GM18526 (cell line): ENCODE measurements at regions not wholly inside any gene's neighbourhood (a gene's known extent, or its start where the extent isn't known, plus 50 kb on each side); places are given as distances from the start of the nearest gene placed in this dataset.

Source experiments
- POLR2A ChIP-seq: IDR thresholded peaks from 3 replicates; pipeline ENCODE4 v1.6.1; 2011; ENCODE audit not compliant: insufficient read length; ENCODE audit errors: extremely low read depth

DNA sequence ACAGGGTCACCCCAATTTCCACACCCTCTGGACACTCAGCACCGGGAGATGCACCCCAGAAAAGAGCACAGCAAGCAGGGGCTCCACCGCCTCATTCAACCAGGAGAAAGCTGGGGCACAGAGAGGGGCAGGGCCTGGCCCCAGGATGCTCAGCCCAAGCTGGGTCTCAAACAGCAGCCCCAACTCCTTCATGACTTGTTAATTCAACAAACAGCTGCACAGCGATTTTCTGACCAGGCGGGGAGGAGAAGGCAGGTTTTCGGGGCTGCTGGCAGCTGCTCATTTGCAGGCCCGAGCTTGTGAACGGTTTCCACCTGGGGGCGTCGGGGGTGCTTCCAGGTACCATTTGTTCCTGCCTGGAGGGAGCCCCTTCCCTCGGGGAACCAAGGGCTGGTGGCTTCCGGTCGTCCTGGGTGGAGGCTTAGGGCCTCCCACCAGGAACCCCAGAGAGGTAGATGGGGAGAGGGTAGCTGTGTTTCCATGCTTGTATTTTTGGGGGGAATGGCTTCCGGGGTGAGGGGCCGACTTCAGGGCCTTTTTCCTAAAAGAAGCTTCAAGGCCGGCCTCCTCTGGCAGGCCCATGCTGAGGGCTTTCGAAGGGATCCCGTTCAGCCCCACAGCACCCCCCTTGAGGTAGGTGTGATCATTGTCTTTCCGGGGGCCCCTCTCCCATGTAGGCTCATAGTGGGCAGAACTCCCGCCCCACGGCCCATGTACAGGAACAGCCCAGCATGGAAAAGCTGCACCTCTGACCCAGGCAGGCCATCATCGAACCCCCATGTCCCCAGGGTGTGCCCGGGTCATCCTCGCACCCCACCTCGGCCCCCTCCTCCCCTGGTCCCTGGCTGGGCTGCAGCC lies 191.6 kb upstream of the GSE1 start:
- TF ChIP-seq POLR2A = no peak

DNA sequence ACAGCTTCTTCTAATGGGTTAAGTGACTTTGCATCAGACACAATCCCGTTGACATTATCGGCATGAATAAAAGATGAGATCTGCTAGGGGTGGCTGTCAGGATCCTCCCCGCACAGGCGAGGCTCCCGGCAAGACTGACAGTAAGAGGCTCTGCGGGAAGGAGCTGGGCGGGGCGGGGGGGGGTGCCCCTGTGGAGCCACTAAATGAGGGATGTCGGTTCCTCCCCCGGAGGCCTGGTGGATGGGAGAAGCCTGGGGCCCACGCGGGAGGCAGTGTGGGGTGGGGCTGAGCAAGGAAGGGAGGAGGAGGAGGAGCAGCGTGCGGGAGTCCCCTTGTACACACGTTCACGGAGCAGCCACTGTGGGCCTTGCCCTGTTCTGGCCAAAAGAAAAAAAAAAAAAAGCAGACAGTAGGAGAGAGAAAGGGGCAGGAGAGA lies 190.9 kb upstream of the GSE1 start:
- TF ChIP-seq POLR2A = no peak

DNA sequence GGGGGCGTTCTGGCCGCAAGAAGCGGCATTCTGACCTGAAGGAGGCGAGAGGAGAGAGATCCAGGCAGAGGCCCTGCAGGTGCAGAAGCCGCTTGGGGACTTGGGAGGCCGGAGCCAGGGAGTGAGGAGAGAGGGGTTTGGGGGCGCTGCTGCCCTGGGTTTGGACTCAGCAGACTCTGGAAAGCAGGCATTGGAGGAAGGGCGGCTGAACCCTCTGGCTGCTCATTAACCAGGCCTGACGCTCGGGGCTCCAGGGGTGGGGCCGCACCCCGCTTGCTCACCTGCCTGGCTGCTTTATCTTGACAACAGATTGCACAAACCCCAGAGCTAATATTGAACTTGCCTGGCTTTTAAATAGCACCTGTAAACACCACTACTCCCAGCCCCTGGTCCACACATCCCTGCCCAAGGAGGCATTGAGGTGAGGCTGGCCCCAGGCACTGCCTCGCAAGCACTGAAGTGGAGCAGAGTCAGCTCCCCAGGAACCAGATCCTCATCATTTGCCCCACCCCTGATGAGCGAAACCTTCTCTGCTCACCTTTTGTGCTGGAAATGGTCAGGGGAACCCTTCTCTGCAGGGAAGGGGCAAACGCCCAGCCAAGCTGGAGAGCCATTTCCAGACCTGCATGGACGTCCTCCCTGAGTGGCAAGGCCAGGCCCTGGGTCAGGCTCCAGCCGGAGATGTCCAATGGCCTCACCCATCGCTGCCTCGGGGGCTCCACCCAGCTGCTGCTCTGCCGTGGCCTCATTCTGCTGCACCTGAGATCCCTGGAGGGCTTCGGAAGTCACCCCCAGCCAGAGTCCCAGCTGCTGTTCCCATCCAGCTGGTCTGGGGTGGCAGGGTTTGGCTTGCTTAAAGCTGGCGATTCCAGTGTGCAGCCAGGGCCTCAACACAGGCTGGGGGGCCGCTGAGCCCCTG lies 190.2 kb upstream of the GSE1 start:
- TF ChIP-seq POLR2A = no peak

DNA sequence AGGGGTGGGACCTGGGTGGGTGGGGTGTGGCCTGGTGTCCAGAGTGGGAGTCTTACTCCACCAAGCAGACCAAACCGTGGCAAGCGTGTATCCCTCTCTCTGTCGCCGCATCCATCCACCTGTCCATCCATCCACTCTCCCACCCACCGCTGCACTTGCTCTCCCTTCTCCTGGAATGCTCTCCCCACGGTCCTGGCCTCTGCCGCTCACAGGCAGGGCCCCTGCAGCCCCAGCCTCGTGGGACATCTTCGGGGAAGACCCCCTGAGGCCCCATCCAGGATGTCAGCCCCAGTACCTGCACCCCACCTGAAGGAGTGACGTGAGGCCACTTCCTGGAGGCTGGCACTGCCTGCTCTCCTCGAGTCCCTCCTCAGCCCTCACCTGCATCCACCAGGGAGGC lies 189.5 kb upstream of the GSE1 start:
- TF ChIP-seq POLR2A = no peak

DNA sequence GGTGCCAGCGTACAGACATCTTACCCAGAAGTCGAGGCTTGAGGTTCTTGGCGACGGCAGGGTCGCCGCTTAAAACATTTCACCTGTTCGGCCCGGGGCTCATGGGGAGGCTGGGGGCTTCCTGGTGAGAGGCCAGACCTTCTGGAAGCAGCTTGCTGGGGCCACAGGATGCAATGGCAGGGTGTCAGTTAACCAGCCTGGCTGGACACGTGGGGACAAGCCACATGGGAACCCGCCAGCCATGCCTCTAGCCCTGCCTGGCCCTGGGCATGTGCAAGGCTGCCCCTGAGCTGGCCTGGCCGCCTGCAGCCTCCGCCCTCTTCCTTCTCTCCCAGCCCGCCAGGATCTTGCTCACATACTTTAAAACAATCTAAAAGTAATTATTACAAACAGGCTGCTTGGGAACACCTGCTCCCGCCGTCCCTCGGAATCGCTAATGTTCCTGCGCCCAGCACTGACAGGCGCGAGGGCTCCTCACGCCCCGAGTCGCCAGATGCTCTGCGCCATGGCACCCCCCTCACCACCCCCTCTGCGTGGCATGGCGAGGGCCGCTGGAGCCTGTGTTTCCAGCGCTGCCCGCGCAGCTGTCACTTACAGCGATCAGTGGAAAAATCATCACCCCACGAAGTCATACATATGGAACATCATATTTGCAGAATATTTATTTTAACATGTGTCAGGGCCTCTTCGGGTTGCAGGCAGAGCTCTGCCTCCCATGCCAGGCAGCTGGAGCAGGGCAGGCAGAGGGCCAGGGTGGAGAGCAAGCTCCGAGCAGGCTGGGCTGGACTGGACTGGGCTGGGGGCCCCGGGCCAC lies 188.7 kb upstream of the GSE1 start:
- no peak for TF ChIP-seq POLR2A

DNA sequence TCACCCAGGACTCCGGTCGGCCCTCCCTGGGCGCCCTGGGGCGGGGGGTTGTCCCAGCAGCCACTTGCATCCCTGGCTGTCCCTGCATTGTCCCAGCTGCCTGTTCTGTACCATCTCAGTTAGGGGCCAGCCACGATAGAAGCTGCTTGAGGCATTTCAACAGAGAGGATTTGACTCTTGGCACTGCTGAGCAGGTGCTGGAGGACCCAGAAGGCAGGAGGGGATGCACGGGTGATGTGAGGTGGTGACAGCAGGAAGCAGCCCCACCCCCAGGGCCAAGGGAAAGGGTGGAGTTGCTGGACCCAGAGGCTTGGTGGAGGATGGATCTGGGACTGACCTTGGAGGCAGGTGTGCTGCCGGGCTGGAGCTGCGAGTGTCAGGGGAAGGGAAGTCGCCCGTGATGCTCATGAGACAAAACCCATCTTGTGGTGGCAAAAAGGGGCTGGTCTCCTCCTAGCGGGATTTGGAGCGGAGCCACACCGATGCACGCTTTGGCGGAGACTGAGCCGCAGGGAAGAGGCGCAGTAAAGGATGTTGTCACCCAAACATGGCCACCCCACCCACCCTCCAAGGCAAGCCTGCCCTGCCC lies 188.0 kb upstream of the GSE1 start:
- no peak for TF ChIP-seq POLR2A

DNA sequence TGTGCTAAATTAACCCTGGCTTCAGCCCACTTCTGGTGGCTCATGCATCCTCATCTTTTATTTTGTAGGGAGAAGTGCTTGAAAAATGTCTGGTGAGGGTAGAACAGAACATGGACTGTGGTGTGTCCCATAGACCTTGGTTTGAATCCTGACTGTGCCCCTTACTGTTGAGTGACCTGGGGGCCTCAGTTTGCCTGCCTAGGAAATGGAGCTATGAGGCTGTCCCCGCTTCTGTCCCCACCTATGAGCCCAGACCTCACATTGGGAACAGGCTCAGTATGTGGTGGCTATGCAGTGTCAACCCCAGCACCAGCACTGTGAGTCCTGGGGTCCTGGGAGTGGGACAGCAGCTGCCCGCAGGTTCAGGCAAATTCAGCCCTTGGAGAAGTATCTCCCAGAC lies 186.3 kb upstream of the GSE1 start:
- TF ChIP-seq POLR2A = no peak

DNA sequence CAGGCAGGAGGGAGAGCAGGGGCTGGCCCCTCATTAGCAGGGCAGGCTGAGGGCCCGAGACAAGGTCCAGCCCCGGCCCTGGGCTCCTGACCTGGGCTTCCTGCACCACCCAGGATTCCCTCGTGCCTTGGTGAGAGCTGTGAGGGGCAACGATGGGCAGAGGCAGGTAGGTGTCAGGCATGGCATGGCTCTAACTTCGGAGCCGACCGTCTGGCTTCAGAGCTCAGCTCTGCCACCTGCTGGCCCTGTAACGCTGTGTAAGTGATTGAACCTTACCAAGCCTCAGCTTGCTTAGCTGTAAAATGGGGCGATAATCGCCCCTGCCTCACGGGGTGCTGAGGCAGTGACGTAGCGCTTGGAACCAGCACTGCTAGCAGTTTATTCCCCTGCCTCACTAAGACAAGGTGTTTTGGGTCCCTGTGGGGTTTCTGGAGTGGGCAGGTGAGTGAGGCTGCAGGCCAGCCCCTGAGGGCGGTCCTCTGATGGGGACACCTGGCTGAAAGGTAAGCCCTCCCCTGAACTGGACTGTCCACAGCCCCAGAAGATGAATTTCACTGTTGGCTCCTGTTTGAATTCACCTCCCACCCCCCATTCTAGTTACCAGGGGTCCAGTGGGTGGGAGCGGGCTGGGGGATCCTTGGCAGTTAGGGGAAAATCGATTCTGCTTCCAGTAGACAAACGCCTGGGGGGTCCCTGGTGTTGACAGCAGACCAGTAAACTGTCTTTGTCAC lies 184.8 kb upstream of the GSE1 start:
- no peak for TF ChIP-seq POLR2A

DNA sequence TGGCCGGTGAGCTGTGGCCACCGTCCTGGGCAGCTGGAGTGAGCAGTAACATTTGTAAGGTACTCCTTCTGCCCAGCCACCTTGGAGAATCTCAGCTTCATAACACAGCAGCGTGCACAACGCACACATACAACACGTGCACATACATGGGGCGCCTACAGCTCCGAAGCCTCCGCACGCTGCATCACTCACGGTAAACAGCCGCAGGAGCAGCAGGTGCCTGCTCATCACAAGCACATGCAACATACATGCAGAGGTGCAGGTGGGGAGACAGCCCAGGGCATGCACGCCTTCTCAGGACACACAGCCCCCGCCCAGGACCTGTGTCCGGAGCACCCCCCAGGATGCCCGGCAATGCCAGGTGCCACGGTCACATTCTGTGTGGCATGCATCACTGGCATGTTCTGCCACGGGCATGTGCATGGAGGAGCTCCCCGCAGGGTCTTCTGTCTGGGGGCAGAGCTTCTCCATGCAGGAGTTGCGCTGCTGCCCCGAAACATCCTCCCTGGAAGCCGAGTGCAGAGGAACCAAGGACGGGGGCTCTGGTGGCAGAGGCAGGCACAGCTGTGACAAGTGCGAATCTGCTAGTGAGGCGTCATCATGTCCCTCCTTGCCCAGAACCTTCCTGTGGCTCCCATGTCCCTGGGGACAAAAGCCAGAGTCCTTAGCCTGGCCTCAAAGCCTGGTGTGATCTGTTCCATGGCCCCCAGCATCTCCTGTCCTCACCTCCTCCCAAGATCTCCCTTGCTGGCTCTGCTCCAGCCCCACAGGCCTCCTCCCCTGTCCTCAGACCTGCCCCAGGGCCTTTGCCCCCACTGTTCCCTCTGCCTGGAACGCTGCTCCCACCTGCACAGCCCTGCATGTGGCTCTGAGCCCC lies 184.0 kb upstream of the GSE1 start:
- TF ChIP-seq POLR2A = no peak

DNA sequence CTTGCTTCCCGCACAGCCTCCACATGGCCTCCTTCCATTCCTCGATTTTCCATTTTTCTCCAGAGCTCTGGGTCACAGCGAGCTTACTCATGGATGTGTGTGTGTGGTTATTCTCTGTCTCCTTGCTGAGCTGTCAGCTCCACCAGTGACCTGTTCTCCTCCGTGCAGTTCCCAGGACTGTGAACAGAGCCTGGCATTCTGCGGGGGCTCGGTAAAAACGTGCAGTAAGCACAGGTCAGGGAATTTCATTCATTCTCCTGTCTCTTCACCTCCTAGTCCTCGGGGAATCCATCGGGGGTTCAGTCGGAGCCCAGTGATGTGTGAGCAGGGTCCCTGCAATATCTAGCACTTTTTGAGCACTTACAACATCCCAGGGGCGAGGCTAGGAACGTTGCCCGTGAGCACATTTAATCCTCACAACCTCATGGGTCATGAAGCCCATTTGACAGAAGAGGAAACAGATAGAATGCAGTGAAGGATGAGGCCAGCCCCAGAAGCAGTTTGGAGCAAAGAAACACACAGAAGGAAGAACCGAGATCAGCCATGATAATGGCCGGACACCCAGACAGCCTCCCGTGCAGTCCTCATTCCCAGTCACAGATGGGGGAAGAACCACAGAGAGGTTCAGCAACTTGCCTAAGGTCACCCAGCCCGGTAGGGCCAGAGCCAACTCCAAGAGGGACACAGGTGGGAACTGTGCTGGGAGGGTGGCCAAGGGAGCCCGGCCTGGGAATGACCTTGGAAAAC lies 183.2 kb upstream of the GSE1 start:
- TF ChIP-seq POLR2A = no peak

DNA sequence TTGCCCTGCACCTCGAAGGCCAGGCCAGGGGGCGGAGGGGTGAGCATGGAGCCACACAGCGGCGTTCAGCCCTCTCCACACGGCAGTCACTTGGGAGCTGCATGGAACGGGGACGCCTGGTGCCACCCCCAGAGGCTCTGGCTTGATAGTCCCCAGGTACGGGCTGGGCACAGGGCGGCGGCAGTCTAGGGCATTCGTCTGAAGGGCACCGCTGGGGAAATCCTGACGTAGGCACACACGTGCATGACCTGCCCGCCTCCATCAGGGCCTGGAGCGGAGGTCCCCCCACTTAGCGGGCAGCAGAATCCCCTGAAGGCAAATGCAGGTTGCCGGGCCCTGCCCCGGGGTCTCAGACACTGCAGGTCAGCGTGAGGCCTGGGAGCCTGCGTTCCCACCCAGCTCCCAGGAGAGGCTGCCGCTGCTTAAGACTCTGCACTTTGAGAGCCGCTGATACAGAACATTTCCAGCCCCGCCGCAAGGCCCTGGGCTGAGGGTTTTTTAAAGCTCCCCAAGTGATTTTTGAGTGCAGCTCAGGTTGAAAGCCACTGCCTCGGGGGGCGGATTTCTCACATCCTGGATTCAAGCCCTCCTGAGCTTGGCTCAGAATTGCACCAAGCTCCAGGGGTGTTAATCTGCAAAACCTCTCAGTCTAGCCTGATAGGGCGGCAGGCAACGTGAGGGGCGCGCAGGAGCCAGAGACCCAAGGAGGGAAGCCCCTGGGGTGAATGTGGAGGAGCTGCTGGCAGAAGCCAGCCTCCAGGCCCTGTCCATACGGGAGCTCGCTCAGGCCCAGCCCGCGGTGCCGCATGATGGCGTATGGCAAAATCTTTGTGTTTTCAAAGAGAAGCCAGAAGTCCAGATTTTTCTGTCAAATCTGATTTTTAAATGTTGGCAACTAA lies 182.3 kb upstream of the GSE1 start:
- no peak for TF ChIP-seq POLR2A

DNA sequence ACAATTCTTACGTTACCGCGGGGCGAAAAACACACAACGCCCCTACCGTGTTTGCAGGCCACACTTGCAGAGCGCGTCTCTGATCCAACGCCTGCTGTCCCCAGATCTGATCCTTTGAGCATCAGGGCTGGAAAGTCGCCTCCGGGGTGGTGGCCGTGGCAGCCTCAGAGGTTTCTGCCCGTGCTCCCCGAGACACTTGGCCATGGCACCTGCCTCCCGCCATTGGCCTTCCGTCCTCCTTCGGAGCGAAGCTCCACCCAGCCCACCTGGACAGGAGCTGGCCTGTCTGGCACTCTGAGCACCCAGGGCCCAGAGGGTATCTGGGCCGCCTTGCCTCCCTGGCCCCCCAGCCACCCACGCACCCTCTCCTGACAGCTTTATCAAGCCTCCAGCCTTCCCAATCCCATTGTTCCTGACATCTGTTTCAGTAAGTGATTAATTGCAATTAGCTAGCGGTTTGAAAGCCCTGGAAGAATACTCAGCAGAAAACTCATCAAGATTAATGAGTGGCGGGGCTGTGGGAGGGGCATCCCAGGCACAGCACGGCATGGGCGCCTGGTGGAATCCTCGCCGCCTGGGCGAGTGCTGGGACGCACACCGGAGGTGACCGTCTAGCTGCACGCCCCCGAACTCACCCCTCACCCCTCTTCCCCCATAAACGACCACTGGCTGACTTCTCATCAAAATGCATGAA lies 181.5 kb upstream of the GSE1 start:
- no peak for TF ChIP-seq POLR2A
